ENCODE measurements at regions not wholly inside any gene's neighbourhood (a gene's known extent, or its start where the extent isn't known, plus 50 kb on each side); places are given as distances from the start of the nearest gene placed in this dataset.

GRCh38 chr1:25019337-25020172 lies 89.5 kb upstream of the RUNX3 start:
- no peak overlapping the region for H3K9ac ChIP-seq (ENCODE audit: low read length)
- peak overlapping the region; percentile 82 for H3K4me3 Mint-ChIP-seq
- H3K27me3 Mint-ChIP-seq, result no peaks in the 10 kb centered on the region
- no peaks in the 10 kb centered on the region for H4K20me1 ChIP-seq (ENCODE audit: control insufficient read depth, insufficient read depth, low read length, poor library complexity, severe bottlenecking)
- no peaks in the 10 kb centered on the region for H3K9me3 Mint-ChIP-seq (ENCODE audit: insufficient read depth)
- H3K4me1 ChIP-seq (ENCODE audit: control insufficient read depth in 2 of 2, insufficient read depth in 2 of 2, low read length in 2 of 2), result peaks cover 49 to 58% of the 10 kb centered on the region in 2 donors
- no peak overlapping the region for H3K4me3 ChIP-seq (ENCODE audit: control extremely low read depth in 1 of 5, extremely low read depth in 1 of 5, insufficient read depth in 1 of 5, low read depth in 2 of 5, low read length in 4 of 5)
- peaks cover 54% of the 10 kb centered on the region for H3K4me1 Mint-ChIP-seq
- no peaks in the 10 kb centered on the region for H3K27me3 ChIP-seq (replicated peaks in 1 of 4; ENCODE audit: control extremely low read depth in 1 of 4, control insufficient read depth in 3 of 4, insufficient read depth in 4 of 4, low read length in 3 of 4)
- no peak overlapping the region for H2AFZ ChIP-seq (ENCODE audit: insufficient read depth, low read depth, low read length, poor library complexity, severe bottlenecking)
- CTCF ChIA-PET, result interaction anchor here (0.6 to 2.0 kb wide), 7 partner anchors 12 to 172 kb away, joined by 3 to 5 read pairs (median 4); no protein-coding TSS in a partner anchor
- no peaks in the 10 kb centered on the region for H3K36me3 ChIP-seq (replicated peaks in 1 of 2; ENCODE audit: control extremely low read depth in 1 of 2, control insufficient read depth in 1 of 2, extremely low read depth in 1 of 2, insufficient read depth in 2 of 2, low read length in 1 of 2)
- TF ChIP-seq EZH2 (IDR thresholded peaks at IDR 0.05; ENCODE audit: borderline replicate concordance, insufficient read depth, low read depth, low read length, poor library complexity, severe bottlenecking) (no peak), CTCF (IDR thresholded peaks at IDR 0.05) (no peak)
- intact Hi-C loops (cut with micrococcal nuclease), result loop anchor here (1.0 to 5.0 kb wide), 2 partner anchors 32 to 89 kb away; partner anchors contain the start of gene RUNX3
- peak overlapping the region; percentile 78 for H3K4me2 ChIP-seq (replicated peaks; ENCODE audit: low read depth, low read length, poor library complexity, severe bottlenecking)
- peaks cover 0 to 3% (median 0%) of the 10 kb centered on the region in 3 donors for H3K9me3 ChIP-seq (ENCODE audit: control extremely low read depth in 1 of 3, control insufficient read depth in 2 of 3, insufficient read depth in 1 of 3, low read length in 2 of 3)
- peak overlapping the region; percentile 94 for H3K27ac Mint-ChIP-seq
- ATAC-seq (ENCODE audit: low read depth), result peak; percentile 34
- WGBS (ENCODE audit: insufficient coverage), result 56% methylated on average over 12 of the region's 13 CpGs
- H3K79me2 ChIP-seq (ENCODE audit: control insufficient read depth, insufficient read depth, low read length), result no peaks in the 10 kb centered on the region
- no peak overlapping the region for H3K27ac ChIP-seq (ENCODE audit: low read length in 2 of 2)
- peak; percentile 80 for DNase-seq
- POLR2A ChIA-PET, result interaction anchor here (0.6 to 1.6 kb wide), 7 partner anchors 10 to 92 kb away, joined by 3 to 15 read pairs (median 4); no protein-coding TSS in a partner anchor

GRCh38 chr1:25018943-25019336 lies 88.9 kb upstream of the RUNX3 start:
- POLR2A ChIA-PET, result interaction anchor here (0.6 to 1.6 kb wide), 6 partner anchors 11 to 92 kb away, joined by 3 to 15 read pairs (median 4); no protein-coding TSS in a partner anchor
- Mint-ChIP-seq H3K27me3 (no peaks in the 10 kb centered on the region), H3K4me3 (peak overlapping the region; percentile 82), H3K27ac (peak overlapping the region; percentile 94), H3K4me1 (peaks cover 51% of the 10 kb centered on the region), H3K9me3 (ENCODE audit: insufficient read depth) (no peaks in the 10 kb centered on the region)
- 69% methylated on average over 5 of the region's 5 CpGs for WGBS (ENCODE audit: insufficient coverage)
- Histone ChIP-seq H3K27ac (ENCODE audit: low read length in 2 of 2) (no peak overlapping the region), H2AFZ (ENCODE audit: insufficient read depth, low read depth, low read length, poor library complexity, severe bottlenecking) (no peak overlapping the region), H3K4me2 (replicated peaks; ENCODE audit: low read depth, low read length, poor library complexity, severe bottlenecking) (peak overlapping the region; percentile 78), H3K9ac (ENCODE audit: low read length) (no peak overlapping the region), H3K4me1 (ENCODE audit: control insufficient read depth in 2 of 2, insufficient read depth in 2 of 2, low read length in 2 of 2) (peaks cover 49 to 56% of the 10 kb centered on the region in 2 donors), H3K27me3 (replicated peaks in 1 of 4; ENCODE audit: control extremely low read depth in 1 of 4, control insufficient read depth in 3 of 4, insufficient read depth in 4 of 4, low read length in 3 of 4) (no peaks in the 10 kb centered on the region), H4K20me1 (ENCODE audit: control insufficient read depth, insufficient read depth, low read length, poor library complexity, severe bottlenecking) (no peaks in the 10 kb centered on the region), H3K4me3 (ENCODE audit: control extremely low read depth in 1 of 5, extremely low read depth in 1 of 5, insufficient read depth in 1 of 5, low read depth in 2 of 5, low read length in 4 of 5) (no peak overlapping the region), H3K36me3 (replicated peaks in 1 of 2; ENCODE audit: control extremely low read depth in 1 of 2, control insufficient read depth in 1 of 2, extremely low read depth in 1 of 2, insufficient read depth in 2 of 2, low read length in 1 of 2) (no peaks in the 10 kb centered on the region), H3K9me3 (ENCODE audit: control extremely low read depth in 1 of 3, control insufficient read depth in 2 of 3, insufficient read depth in 1 of 3, low read length in 2 of 3) (peaks cover 0 to 3% (median 0%) of the 10 kb centered on the region in 3 donors), H3K79me2 (ENCODE audit: control insufficient read depth, insufficient read depth, low read length) (no peaks in the 10 kb centered on the region)
- intact Hi-C loops (cut with micrococcal nuclease), result loop anchor here (1.0 kb wide), 1 partner anchor 89 kb away; the partner anchor contains the start of gene RUNX3
- CTCF ChIA-PET, result interaction anchor here (0.6 to 2.0 kb wide), 6 partner anchors 18 to 171 kb away, joined by 3 to 5 read pairs (median 4); no protein-coding TSS in a partner anchor
- ATAC-seq (ENCODE audit: low read depth) (no peak), DNase-seq (no peak)
- TF ChIP-seq EZH2 (IDR thresholded peaks at IDR 0.05; ENCODE audit: borderline replicate concordance, insufficient read depth, low read depth, low read length, poor library complexity, severe bottlenecking) (no peak), CTCF (IDR thresholded peaks at IDR 0.05) (no peak)
